NT2/D1 (cell line): ENCODE measurements at regions not wholly inside any gene's neighbourhood (a gene's known extent, or its start where the extent isn't known, plus 50 kb on each side); places are given as distances from the start of the nearest gene placed in this dataset.

ENCODE experiments used
- SUZ12 ChIP-seq: IDR thresholded peaks from 2 replicates; pipeline ENCODE4 v1.6.1; 2011; ENCODE audit not compliant: insufficient read length, insufficient read depth; ENCODE audit errors: extremely low read depth
- YY1 ChIP-seq: IDR thresholded peaks from 2 replicates; pipeline ENCODE4 v1.6.1; 2011; ENCODE audit not compliant: insufficient read length, insufficient read depth

DNA sequence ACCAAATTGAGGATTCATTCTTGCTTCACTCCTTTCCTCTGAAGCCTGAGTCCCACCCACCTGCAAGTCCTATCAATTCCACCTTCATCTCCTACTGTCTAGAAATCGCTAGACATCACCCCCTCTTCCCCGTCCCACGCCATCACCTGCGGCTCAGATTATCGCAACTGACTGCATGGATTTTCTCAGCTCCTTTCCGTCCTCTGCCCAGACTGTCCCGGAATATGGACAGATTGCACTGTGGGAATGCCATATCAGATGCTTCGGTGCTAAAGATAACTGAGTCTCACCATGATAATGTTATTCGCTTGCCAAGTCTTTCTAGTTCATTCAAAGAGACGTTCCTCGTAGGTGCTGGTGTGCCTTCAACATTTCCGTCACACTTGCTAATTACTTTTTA is 66.4 kb upstream of the USP29 start:
- TF ChIP-seq SUZ12: no peak
- TF ChIP-seq YY1: no peak
